ENCODE measurements at regions not wholly inside any gene's neighbourhood (a gene's known extent, or its start where the extent isn't known, plus 50 kb on each side); places are given as distances from the start of the nearest gene placed in this dataset.
A peak's percentile ranks its signal among the peaks of the same experiment; 100 is the strongest.

GRCh38 chr2:199216253-199216652 lies 241.5 kb downstream of the SATB2 start:
- H3K4me3 ChIP-seq (ENCODE audit: low read depth, low read length) = no peak overlapping the region
- TF ChIP-seq, protein P1, sequence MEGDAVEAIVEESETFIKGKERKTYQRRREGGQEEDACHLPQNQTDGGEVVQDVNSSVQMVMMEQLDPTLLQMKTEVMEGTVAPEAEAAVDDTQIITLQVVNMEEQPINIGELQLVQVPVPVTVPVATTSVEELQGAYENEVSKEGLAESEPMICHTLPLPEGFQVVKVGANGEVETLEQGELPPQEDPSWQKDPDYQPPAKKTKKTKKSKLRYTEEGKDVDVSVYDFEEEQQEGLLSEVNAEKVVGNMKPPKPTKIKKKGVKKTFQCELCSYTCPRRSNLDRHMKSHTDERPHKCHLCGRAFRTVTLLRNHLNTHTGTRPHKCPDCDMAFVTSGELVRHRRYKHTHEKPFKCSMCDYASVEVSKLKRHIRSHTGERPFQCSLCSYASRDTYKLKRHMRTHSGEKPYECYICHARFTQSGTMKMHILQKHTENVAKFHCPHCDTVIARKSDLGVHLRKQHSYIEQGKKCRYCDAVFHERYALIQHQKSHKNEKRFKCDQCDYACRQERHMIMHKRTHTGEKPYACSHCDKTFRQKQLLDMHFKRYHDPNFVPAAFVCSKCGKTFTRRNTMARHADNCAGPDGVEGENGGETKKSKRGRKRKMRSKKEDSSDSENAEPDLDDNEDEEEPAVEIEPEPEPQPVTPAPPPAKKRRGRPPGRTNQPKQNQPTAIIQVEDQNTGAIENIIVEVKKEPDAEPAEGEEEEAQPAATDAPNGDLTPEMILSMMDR (IDR thresholded peaks at IDR 0.05; ENCODE audit: insufficient read depth, low read depth, low read length, missing control alignments) = no peak
- peak; percentile 10 for DNase-seq (ENCODE audit: low read depth)

DNA sequence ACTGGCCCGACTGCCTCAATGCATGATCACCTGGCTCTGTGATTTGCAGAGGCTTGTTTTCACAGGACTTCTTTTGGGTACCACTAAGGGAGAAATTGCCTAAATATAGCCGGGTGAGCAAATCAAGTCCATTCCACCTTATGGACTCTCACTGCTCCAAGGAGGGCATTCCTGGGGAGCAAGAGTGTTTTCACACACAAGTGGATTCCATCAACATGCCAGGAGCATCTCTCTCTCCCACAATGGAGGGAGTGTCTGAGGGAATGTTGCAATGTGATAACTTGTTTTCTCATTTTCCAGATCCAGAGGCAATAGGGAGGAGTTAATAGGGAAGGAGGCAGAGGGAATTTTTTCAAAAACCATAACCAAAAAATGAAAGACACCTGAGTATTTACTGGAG lies 250.7 kb downstream of the SATB2 start:
- TF ChIP-seq, protein P1 (IDR thresholded peaks at IDR 0.05; ENCODE audit: insufficient read depth, low read depth, low read length, missing control alignments) = no peak
- DNase-seq (ENCODE audit: low read depth) = no peak
- no peak overlapping the region for H3K4me3 ChIP-seq (ENCODE audit: low read depth, low read length)

- TF ChIP-seq, protein P1 (IDR thresholded peaks at IDR 0.05; ENCODE audit: insufficient read depth, low read depth, low read length, missing control alignments) = no peak
- no peak overlapping the region for H3K4me3 ChIP-seq (ENCODE audit: low read depth, low read length)
- no peak for DNase-seq (ENCODE audit: low read depth)
Observed at GRCh38 chr2:199206536-199206935, 251.2 kb downstream of the SATB2 start.

GRCh38 chr2:199202964-199203363 lies 254.8 kb downstream of the SATB2 start:
- TF ChIP-seq, protein P1 (IDR thresholded peaks at IDR 0.05; ENCODE audit: insufficient read depth, low read depth, low read length, missing control alignments) = no peak
- H3K4me3 ChIP-seq (ENCODE audit: low read depth, low read length) = no peak overlapping the region
- DNase-seq (ENCODE audit: low read depth) = no peak

- no peak overlapping the region for H3K4me3 ChIP-seq (ENCODE audit: low read depth, low read length)
- no peak for DNase-seq (ENCODE audit: low read depth)
- TF ChIP-seq, protein P1 (IDR thresholded peaks at IDR 0.05; ENCODE audit: insufficient read depth, low read depth, low read length, missing control alignments) = no peak
Observed at GRCh38 chr2:199201539-199201938, 256.2 kb downstream of the SATB2 start.

DNA sequence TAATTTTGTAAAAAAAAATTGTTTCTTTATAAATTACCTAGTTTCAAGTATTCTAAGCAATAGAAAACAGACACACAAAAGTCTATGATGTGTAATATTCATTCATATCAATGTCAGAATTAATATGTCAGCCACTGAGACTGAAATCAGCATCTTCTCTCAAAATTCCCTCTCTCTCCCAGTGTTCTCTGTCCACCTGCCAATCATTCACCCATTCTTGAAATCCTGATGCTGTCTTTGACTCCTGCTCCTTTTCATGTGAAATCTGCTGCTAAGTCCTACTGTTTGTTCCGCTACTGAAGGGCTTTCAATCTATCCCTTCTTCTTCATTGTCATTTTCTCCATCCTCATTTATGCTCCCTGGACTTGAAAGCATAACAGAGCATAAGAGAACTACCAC lies 257.9 kb downstream of the SATB2 start:
- TF ChIP-seq, protein P1 (IDR thresholded peaks at IDR 0.05; ENCODE audit: insufficient read depth, low read depth, low read length, missing control alignments) = no peak
- no peak for DNase-seq (ENCODE audit: low read depth)
- H3K4me3 ChIP-seq (ENCODE audit: low read depth, low read length) = no peak overlapping the region

DNA sequence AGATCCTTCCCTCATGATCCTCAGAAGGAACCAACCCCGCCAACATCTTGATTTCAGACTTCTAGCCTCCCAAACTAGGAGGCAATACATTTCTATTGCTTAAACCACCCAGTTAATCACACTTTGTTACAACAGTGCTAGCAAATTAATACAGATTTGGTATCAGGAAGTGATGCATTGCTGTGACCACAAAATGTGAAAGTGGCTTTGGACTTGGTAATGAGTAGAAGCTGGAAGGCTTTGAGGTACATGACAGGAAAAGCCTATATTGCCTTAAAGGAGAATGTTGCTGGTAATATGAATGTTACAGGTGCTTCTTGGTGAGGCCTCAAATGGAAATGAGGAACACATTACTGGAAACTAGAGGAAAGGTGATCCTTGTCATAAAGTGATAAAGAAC lies 260.3 kb downstream of the SATB2 start:
- H3K4me3 ChIP-seq (ENCODE audit: low read depth, low read length) = no peak overlapping the region
- TF ChIP-seq, protein P1 (IDR thresholded peaks at IDR 0.05; ENCODE audit: insufficient read depth, low read depth, low read length, missing control alignments) = no peak
- DNase-seq (ENCODE audit: low read depth) = no peak

Measured in GM12865 (cell line).